ENCODE measurements at regions not wholly inside any gene's neighbourhood (a gene's known extent, or its start where the extent isn't known, plus 50 kb on each side); places are given as distances from the start of the nearest gene placed in this dataset.

- in situ Hi-C loops (cut with MboI; ENCODE audit: low pct_unique_long_range_greater_than_20kb, low sequenced_read_pairs, unreplicated experiment) = no loop called here
- no peak for DNase-seq (ENCODE audit: low spot score)
- TF ChIP-seq CTCF (IDR thresholded peaks at IDR 0.05; ENCODE audit: extremely low read depth, insufficient read depth, missing control alignments) = no peak
Measured at GRCh38 chr5:175353926-175354325, 90.1 kb downstream of the DRD1 start.

GRCh38 chr5:175351897-175352590, 91.9 kb downstream of the DRD1 start:
- no peak for TF ChIP-seq CTCF (IDR thresholded peaks at IDR 0.05; ENCODE audit: extremely low read depth, insufficient read depth, missing control alignments)
- in situ Hi-C loops (cut with MboI; ENCODE audit: low pct_unique_long_range_greater_than_20kb, low sequenced_read_pairs, unreplicated experiment) = no loop called here

GRCh38 chr5:175351126-175351525, 92.9 kb downstream of the DRD1 start:
- no peak for DNase-seq (ENCODE audit: low spot score)
- TF ChIP-seq CTCF (IDR thresholded peaks at IDR 0.05; ENCODE audit: extremely low read depth, insufficient read depth, missing control alignments) = no peak
- in situ Hi-C loops (cut with MboI; ENCODE audit: low pct_unique_long_range_greater_than_20kb, low sequenced_read_pairs, unreplicated experiment) = no loop called here

More at GRCh38 chr5:175351897-175352590, 91.9 kb downstream of the DRD1 start:
- no peak for DNase-seq (ENCODE audit: low spot score)

GRCh38 chr5:175347931-175348330, 96.1 kb downstream of the DRD1 start:
- DNase-seq (ENCODE audit: low spot score) = no peak
- no peak for TF ChIP-seq CTCF (IDR thresholded peaks at IDR 0.05; ENCODE audit: extremely low read depth, insufficient read depth, missing control alignments)
- in situ Hi-C loops (cut with MboI; ENCODE audit: low pct_unique_long_range_greater_than_20kb, low sequenced_read_pairs, unreplicated experiment) = no loop called here

GRCh38 chr5:175347027-175347426, 97.0 kb downstream of the DRD1 start:
- no peak for TF ChIP-seq CTCF (IDR thresholded peaks at IDR 0.05; ENCODE audit: extremely low read depth, insufficient read depth, missing control alignments)
- DNase-seq (ENCODE audit: low spot score) = no peak
- in situ Hi-C loops (cut with MboI; ENCODE audit: low pct_unique_long_range_greater_than_20kb, low sequenced_read_pairs, unreplicated experiment) = no loop called here

GRCh38 chr5:175344331-175345195, 99.4 kb downstream of the DRD1 start:
- TF ChIP-seq CTCF (IDR thresholded peaks at IDR 0.05; ENCODE audit: extremely low read depth, insufficient read depth, missing control alignments) = no peak
- in situ Hi-C loops (cut with MboI; ENCODE audit: low pct_unique_long_range_greater_than_20kb, low sequenced_read_pairs, unreplicated experiment) = no loop called here
- DNase-seq (ENCODE audit: low spot score) = no peak
